H54 (cell line): ENCODE measurements at regions not wholly inside any gene's neighbourhood (a gene's known extent, or its start where the extent isn't known, plus 50 kb on each side); places are given as distances from the start of the nearest gene placed in this dataset.
A peak's percentile ranks its signal among the peaks of the same experiment; 100 is the strongest.

Source experiments
- DNase-seq: peaks from one replicate; pipeline ENCODE4 v3.0.0; 2011; ENCODE audit warnings: low spot score, mixed read lengths; ENCODE audit not compliant: insufficient read length
- FAIRE-seq: peaks from 3 replicates; lab custom pipeline; 2011; peaks lifted over from hg19 to GRCh38; lab: Jason Lieb, UNC
- POLR2A ChIP-seq: IDR thresholded peaks from 2 replicates; pipeline ENCODE4 v1.6.1; 2011; ENCODE audit warnings: low read depth, mild to moderate bottlenecking, low read length

DNA sequence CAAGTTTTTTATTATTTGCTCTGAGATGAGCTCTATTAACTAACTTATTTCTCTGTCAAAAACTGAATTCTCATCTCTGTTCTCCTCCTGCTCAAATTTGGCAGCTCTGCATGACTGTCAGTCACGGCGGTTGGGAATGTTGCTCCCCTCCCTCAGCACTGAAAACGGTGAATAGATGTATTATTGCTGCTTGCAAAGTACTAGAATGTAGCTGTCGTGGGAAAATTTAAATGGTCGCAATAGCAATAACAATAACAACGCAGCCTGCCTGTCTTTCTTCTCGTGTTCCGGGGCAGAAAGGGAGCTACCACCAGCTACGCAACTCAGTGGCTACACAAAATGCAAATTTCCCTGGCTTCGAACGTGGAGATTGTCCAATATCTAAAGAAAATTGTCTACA lies 125.6 kb upstream of the FRY start:
- no peak for TF ChIP-seq POLR2A
- FAIRE-seq (no peak), DNase-seq (no peak)

DNA sequence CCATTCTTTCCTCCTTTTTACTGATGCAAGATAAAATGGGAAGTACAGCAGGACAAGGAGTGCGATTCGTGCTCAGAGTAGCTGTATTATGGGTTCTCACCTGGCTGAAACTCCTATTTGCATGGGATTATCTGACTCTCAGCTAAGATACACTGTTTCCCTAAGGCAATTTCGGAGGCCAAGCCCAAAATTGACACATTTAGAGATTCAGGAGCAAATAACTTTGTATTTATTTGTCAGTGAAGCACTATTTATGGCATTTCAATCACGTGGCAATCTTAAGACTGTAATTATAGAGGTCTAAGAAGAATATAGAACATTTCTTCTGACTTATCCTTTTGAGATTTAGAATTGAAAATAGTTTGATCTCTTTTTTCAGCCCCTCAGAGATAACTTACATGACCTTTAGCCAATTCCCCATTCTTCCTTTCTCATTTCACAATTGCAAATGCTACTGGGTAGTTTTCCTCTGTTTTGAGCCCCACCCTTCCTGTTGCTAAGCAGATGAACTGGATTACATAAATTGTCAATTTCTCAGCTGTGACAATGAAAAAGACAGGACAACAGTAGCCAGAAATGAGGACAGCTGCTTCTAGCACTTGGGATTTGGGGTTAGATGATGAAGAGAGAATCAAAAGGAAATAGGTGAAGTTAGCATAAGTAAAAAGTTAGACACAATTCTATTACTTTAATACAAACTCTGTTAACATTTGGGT lies 122.7 kb upstream of the FRY start:
- DNase-seq (no peak), FAIRE-seq (no peak)
- no peak for TF ChIP-seq POLR2A

DNA sequence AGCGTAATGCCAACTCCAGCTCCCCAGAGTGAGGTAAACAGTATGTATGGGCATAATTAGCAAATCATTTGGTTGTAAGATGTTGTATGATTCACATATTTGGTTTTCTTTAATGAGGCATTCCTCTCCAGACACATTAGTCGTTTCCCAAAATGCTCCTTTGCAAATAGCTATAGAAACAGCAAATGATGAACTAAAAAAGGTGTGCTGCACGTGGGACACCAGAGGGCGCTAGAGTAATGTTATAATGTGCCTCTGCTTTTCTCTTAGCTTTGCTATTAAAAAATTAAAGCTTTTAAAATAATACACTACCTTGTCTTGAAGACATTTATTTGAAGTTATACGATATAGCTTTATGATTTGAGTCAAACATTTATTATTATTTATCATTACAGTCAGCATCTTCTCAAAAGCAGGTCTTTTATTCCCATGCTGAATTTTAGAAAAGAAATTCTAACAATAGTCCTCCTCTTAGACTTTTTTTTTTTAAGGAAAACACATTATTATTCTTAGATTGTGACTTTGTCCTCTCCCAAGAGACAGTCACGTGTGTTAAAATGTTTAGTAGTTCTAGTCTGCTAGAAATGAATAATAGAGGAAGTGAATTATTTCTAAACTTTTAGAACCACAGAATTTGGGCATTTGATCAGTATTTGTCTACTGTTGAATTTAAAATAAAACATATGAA lies 121.6 kb upstream of the FRY start:
- FAIRE-seq (no peak), DNase-seq (peak; percentile 4)
- TF ChIP-seq POLR2A: no peak

DNA sequence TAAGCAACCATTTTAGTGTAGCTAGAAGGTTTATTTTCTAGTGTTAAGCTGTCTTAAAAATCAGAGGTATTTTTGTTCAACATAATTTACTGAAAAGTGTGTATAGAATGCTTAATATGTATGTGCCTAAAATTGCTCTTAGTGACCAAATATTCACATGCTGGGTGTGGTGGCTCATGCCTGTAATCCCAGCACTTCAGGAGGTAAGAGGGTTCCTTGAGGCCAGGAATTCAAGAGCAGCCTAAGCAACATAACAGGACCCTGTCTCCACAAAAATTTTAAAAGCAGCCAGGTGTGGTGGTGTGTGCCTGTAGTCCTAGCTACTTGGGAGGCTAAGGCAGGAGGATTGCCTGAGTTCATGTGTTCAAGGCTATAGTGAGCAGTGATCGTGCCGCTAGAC lies 120.9 kb upstream of the FRY start:
- no peak for FAIRE-seq
- no peak for TF ChIP-seq POLR2A
- no peak for DNase-seq

DNA sequence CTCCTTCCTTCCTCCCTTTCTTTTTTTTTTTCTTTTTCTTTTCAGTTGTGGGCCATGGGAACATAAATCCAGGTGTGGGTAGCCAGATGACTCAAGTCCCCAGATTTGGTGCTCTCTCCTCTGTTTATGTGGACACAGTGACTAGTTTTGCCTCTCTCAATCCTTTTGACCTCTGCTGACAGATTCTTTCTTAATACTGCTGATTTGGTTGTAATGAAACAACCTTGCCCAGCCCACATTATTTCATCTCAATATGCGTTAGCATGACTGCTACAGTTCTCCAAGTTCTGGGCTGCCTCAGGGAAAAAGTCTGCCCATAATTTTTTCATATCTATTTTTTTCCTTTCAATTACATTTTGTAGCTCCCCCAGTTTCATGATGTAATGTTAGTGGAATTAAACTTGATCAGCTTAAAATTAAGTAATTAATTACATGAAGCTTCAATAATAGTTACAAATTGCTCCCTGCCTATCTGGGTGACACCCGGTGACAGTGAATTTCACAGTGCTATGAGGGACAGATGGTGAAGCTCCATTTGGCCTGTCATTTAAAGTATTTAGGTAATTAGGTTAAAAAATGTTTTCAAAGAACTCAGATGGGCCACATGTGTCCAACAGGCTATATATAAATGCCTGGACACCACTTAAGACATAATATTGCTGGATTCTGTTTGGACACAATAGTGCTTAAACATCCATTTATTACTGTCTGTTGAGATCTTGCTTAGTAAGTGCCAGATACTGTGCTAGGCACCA lies 118.8 kb upstream of the FRY start:
- DNase-seq (no peak), FAIRE-seq (no peak)
- no peak for TF ChIP-seq POLR2A

DNA sequence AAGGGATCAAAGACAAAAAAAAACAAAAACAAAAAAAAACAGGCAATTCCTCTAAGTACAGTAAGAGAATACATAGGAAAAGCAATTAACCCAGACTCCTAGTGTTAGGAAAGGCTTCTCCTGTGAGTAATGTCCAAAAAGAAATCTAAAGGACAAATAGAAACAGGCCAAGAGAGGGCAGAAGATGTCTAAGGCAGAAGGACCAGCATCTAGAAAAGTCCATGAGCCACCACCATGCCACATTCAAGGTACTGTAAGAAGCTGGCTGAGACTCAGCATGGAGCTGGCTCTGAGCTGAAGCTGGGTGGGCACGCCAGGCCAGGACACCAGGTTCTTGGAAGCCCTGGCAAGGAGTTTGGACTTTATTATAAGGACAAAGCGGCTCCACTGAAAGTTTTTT lies 118.1 kb upstream of the FRY start:
- TF ChIP-seq POLR2A: no peak
- FAIRE-seq: no peak
- DNase-seq: no peak

DNA sequence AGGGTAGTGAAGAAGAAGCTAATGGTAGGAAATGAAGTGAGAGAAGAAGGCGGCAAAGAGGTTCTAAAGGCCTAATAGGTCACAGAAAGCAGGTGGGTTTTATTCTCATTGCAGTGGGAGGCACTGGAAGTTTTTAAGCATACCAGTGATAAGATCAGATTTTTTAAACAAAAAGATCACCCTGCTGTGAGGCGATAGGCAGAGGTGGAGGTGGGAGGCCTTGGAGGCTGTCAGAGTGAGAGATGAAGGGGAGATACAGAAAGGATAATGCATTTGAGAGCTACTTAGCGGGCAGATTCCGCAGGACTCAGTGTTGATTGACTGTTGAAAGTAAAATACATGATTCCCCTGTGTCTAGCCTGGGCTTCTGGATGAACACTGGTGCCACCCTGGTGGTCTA lies 116.7 kb upstream of the FRY start:
- DNase-seq (no peak), FAIRE-seq (no peak)
- no peak for TF ChIP-seq POLR2A

DNA sequence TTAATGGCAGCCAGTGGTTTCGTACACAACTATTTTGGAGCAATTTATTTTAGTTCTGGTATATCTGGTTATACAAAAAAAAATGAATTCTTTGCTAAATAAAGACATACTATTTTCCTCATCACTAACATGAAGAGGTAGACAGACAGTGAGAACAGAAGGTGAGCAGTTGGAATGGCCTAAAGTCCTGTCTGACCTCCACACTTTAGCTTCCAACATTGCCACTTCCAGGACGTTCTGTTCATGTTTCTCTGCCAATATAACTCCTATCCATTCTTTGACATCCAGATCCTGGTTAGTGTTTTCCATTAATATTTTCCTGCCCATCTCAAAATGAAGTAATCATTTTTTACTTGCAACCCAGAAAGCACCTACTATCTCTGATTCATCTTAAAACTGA lies 112.9 kb upstream of the FRY start:
- FAIRE-seq (no peak), DNase-seq (no peak)
- TF ChIP-seq POLR2A: no peak

DNA sequence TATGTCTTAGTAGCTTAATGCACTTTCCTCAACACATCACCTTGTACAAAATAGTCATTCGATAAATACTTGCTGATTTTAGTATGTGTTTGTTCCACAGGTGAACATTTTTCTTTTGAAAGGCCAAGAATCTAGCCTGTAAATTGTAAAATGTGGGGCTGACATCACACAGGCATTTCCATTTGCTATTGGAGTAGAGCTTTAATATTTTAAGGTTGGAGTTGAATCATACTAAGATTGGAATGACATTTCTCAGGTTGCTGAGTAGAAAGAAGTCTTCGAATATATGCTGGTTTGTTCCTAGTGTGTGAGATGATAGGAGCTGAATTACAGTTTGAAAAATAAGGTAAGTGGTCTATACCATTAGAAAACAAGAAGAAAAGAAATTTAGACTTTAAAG lies 112.3 kb upstream of the FRY start:
- DNase-seq: no peak
- FAIRE-seq: no peak
- no peak for TF ChIP-seq POLR2A

DNA sequence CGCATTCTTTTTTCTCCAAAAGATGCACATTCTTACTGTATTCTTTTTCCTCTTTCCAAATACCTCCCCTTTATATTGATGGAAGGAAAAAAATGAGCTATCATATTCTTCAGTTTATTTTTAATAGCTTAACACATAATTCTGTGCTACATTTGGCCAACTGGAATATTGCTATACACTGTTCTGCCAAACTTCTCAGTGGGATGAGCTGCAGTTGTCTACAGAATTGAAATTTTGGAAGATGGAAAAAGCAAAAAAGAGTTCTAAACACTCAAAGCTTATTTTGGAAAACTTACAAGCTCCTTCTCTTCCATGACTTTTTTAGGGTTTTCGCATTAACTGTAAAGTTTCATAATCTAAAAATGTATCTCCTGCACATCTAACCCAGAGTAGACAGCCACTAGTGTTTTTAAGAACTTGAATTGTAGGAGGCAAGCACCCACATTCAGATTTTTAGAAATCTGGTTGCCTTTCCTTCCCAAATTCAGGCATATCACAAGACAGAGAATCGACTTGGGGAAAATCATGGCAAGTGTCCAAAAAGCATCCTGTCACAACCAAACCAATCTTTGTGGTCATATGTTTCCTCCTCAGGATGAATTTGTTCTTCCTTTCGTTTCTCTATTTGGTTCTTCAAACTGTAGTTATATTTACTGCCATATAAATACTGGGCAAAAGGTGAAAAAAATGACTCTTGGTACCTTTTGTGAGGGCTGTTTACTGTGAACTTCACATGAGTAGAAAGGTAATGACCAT lies 111.4 kb upstream of the FRY start:
- DNase-seq: no peak
- FAIRE-seq: no peak
- no peak for TF ChIP-seq POLR2A

DNA sequence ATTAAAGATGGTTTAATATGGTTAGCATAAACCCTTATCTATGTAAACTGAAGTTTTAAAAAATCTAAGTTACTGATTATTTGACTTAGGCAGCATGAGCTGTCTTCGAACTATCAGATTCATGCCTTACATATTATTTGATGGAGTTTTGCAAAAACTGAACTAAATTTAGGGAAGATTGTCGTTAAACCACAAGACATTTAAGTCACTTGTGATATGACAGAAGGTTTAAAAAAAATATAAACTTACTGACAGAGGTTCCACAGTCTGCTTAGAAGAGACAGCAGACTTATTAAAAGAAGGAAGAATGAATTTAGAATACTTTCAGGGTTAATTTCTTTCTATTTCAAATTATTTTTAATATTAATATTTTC lies 110.9 kb upstream of the FRY start:
- TF ChIP-seq POLR2A: no peak
- DNase-seq: no peak
- no peak for FAIRE-seq

DNA sequence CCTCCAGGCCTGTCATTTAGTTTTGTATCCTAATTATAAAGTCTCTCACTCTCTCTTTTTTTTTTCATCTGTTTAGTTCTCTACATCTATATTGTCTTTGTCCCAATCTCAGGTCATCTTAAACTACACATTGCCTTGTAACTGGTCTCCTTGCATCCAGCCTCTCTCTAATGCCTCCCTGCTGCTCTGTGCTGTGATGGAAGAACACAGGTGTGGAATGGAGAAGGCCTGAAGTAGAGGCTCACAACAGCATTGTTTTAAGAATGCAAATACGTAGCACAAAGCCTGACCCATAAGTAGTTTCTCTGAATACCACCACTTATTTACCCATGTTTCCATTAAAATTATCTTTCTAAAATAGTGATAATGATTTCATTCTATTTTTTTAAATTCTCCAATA lies 108.8 kb upstream of the FRY start:
- no peak for DNase-seq
- no peak for TF ChIP-seq POLR2A

DNA sequence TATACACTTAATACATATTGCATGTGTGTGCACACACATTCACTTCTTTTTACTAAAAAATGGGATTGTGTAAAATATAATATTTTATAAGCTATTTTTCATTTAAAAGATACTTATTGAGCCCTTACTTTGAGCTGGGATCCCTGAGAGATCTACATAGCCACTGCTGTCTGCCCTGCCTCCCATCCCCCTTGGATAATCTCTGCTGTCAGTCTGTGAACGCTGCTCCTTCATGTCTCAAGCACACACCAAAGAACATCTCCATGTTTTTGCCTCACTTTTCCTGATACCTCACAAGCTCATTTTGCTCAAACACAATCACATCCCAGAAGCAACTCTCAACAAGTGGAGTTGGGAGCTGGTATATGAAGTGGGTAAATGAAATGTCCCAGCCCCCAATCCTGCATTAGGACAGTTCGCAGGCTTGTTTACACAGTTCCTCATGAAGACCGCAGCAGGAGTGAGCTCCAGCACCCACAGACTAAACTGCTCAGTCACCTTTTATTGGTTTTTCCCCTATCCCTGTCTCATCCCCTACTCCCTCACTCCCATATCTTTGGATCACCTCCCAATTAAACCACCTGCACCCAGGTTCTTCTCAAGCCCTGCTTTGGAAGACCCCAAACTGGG lies 108.3 kb upstream of the FRY start:
- DNase-seq: no peak
- FAIRE-seq: no peak

More for the DNA sequence above, 108.8 kb upstream of the FRY start:
- no peak for FAIRE-seq

More for the DNA sequence above, 108.3 kb upstream of the FRY start:
- no peak for TF ChIP-seq POLR2A
